Keratinocyte (primary cell): ENCODE measurements at regions not wholly inside any gene's neighbourhood (a gene's known extent, or its start where the extent isn't known, plus 50 kb on each side); places are given as distances from the start of the nearest gene placed in this dataset.

Experiments used
- DNase-seq: peaks from one replicate; pipeline ENCODE4 v3.0.0-alpha.2; 2011; ENCODE audit warnings: low read depth, missing footprints, low spot score
- FAIRE-seq: peaks from 2 replicates; lab custom pipeline; 2011; peaks lifted over from hg19 to GRCh38; lab: Jason Lieb, UNC
- H2AFZ ChIP-seq: 2 replicates; pipeline ENCODE4 v1.6.0; 2012; ENCODE audit warnings: low read length, control low read depth, inconsistent platforms; ENCODE audit not compliant: control insufficient read depth
- H3K27ac ChIP-seq: 2 replicates; pipeline ENCODE4 v1.5.1; 2011; ENCODE audit warnings: low read length; ENCODE audit not compliant: control insufficient read depth, insufficient read depth
- H3K27me3 ChIP-seq: 3 replicates; pipeline ENCODE4 v1.6.0; 2011; ENCODE audit warnings: low read length; ENCODE audit not compliant: control insufficient read depth, insufficient read depth; ENCODE audit errors: extremely low read depth
- H3K36me3 ChIP-seq, 2 experiments: 2 replicates in 1 of 2; 3 replicates in 1 of 2; pipeline ENCODE4 v1.5.1; 2011; ENCODE audit warnings: low read length in 2 of 2, mild to moderate bottlenecking in 1 of 2; ENCODE audit not compliant: control insufficient read depth in 2 of 2, insufficient read depth in 2 of 2; ENCODE audit errors: extremely low read depth in 1 of 2
- H3K4me1 ChIP-seq: 3 replicates; pipeline ENCODE4 v1.5.1; 2011; ENCODE audit warnings: low read length; ENCODE audit not compliant: control insufficient read depth, insufficient read depth; ENCODE audit errors: extremely low read depth
- H3K4me2 ChIP-seq: 3 replicates; pipeline ENCODE4 v1.6.0; 2011; ENCODE audit warnings: low read depth, low read length; ENCODE audit not compliant: control insufficient read depth, insufficient read depth; ENCODE audit errors: extremely low read depth
- H3K4me3 ChIP-seq, 3 experiments: fragments of 200-600 bp in 1 of 3; sonication (generic) in 1 of 3; 2 replicates in 2 of 3; 3 replicates in 1 of 3; pipeline ENCODE4 v1.5.1; 2011 to 2016; ENCODE audit warnings: low read length in 3 of 3, mild to moderate bottlenecking in 3 of 3, control low read depth in 2 of 3, inconsistent platforms in 1 of 3, low read depth in 1 of 3, mixed read lengths in 1 of 3, mixed run types in 1 of 3, moderate library complexity in 1 of 3; ENCODE audit not compliant: control insufficient read depth in 2 of 3, insufficient read depth in 2 of 3; ENCODE audit errors: extremely low read depth in 1 of 3
- H3K79me2 ChIP-seq: 2 replicates; pipeline ENCODE4 v1.6.0; 2012; ENCODE audit warnings: low read length; ENCODE audit not compliant: control insufficient read depth, insufficient read depth
- H3K9ac ChIP-seq: 3 replicates; pipeline ENCODE4 v1.6.0; 2011; ENCODE audit warnings: low read length; ENCODE audit not compliant: control insufficient read depth, insufficient read depth; ENCODE audit errors: extremely low read depth
- H3K9me1 ChIP-seq: 3 replicates; pipeline ENCODE4 v1.6.0; 2011; ENCODE audit warnings: low read length; ENCODE audit not compliant: control insufficient read depth, insufficient read depth; ENCODE audit errors: extremely low read depth
- H3K9me3 ChIP-seq: 2 replicates; pipeline ENCODE4 v1.5.1; 2012; ENCODE audit warnings: low read depth, low read length; ENCODE audit not compliant: control insufficient read depth
- H4K20me1 ChIP-seq: 3 replicates; pipeline ENCODE4 v1.6.0; 2011; ENCODE audit warnings: low read length; ENCODE audit not compliant: control insufficient read depth, insufficient read depth; ENCODE audit errors: extremely low read depth
- EZH2 ChIP-seq: IDR thresholded peaks from one replicate; pipeline ENCODE4 v1.6.1; 2012; ENCODE audit warnings: inconsistent platforms, mild to moderate bottlenecking, low read length, moderate library complexity
- dilution Hi-C: fragments of 300-500 bp; cut with MboI; formaldehyde crosslinking; loops from one replicate; pipeline ENCODE4 v1.7.0; 2020; ENCODE audit warnings: low sequenced_read_pairs; ENCODE audit not compliant: extremely low pct_ligation_motif_present
- TF ChIP-seq, protein P1 (sequence below), 3 experiments: IDR thresholded peaks in 1 of 3; conservative IDR thresholded peaks in 1 of 3; optimal IDR thresholded peaks in 1 of 3; 2 replicates in 2 of 3; 3 replicates in 1 of 3; pipeline versions ENCODE3 to v1.5.1; 2011; ENCODE audit warnings: low read length in 3 of 3, mild to moderate bottlenecking in 3 of 3, moderate library complexity in 2 of 3, control low read depth in 1 of 3, inconsistent platforms in 1 of 3; ENCODE audit not compliant: insufficient read depth in 2 of 3; ENCODE audit errors: extremely low read depth in 1 of 3

DNA sequence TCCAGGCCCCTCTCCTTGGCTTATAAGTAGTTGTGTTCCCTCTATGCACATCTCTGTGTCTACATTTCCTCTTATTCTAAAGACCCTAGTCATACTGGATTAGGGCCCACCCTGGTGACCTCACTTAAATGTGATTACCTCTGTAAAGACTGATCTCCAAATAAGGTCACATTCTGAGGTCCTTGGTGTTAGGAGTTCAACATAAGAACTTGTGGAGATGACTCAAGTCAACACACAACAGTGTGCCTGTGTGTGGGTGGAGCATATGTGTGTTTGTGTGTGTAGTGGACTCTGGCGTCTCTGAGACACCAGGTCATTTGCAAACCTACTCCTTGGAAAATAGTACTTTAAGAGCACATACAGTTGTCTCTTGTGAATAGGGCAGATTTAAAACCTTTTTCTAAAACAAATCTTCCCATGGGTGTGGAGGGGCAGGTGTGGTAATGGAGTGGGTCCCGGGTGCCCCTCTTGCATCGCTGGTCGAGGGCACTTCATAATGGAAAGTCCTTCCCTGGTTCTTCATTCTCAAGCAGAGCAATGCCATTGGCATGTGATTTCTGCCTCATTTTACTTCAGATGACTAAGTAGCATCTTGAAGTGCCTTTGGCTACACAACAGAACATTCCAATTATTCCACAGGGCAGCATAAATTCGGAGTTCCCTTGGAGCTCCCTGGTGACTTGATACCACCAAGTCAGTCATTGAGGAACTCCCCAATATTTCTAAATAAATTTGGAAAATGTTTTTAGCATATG, 84.4 kb downstream of the C9orf152 start:
- peaks cover 24% of the 10 kb centered on the region for H3K4me1 ChIP-seq
- dilution Hi-C loops = no loop called here
- H3K36me3 ChIP-seq = peaks cover 6% of the 10 kb centered on the region in 2 experiments
- H3K27ac ChIP-seq = peak overlapping the region; percentile 10
- peaks cover 97% of the 10 kb centered on the region for H3K79me2 ChIP-seq
- no peak overlapping the region for H3K9ac ChIP-seq
- no peak overlapping the region for H2AFZ ChIP-seq
- peaks cover 7% of the 10 kb centered on the region for H3K9me1 ChIP-seq
- H3K4me3 ChIP-seq = no peak overlapping the region
- H3K9me3 ChIP-seq = no peaks in the 10 kb centered on the region
- H3K4me2 ChIP-seq = no peak overlapping the region
- H4K20me1 ChIP-seq = peaks cover 15% of the 10 kb centered on the region
- no peak for TF ChIP-seq EZH2
- TF ChIP-seq, protein P1, sequence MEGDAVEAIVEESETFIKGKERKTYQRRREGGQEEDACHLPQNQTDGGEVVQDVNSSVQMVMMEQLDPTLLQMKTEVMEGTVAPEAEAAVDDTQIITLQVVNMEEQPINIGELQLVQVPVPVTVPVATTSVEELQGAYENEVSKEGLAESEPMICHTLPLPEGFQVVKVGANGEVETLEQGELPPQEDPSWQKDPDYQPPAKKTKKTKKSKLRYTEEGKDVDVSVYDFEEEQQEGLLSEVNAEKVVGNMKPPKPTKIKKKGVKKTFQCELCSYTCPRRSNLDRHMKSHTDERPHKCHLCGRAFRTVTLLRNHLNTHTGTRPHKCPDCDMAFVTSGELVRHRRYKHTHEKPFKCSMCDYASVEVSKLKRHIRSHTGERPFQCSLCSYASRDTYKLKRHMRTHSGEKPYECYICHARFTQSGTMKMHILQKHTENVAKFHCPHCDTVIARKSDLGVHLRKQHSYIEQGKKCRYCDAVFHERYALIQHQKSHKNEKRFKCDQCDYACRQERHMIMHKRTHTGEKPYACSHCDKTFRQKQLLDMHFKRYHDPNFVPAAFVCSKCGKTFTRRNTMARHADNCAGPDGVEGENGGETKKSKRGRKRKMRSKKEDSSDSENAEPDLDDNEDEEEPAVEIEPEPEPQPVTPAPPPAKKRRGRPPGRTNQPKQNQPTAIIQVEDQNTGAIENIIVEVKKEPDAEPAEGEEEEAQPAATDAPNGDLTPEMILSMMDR (optimal IDR thresholded peaks at IDR 0.05 in 1 of 3, IDR thresholded peaks at IDR 0.05 in 1 of 3, conservative IDR thresholded peaks at IDR 0.05 in 1 of 3; ENCODE audit: extremely low read depth in 1 of 3, insufficient read depth in 2 of 3, low read length in 3 of 3) = no peak
- no peaks in the 10 kb centered on the region for H3K27me3 ChIP-seq
- no peak for FAIRE-seq
- DNase-seq = no peak

DNA sequence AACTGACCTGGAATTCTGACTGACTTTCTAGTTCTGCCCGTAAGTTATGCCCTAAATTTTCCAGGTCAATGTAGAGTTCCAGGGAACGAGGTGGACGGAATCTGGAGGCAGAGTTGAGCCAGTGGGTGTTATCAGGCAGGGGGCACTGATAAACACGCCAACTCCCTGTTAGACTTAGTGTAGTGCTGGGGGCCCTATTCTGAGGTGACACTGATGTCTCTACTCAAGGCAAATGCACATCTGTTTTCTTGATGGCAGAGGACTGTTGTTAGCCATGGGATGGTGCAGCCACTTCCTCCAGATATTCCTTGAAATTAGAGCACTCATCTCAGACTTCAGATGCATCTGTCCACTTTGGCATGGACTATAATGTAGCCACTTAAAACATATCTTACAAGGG, 83.5 kb downstream of the C9orf152 start:
- Histone ChIP-seq H2AFZ (no peak overlapping the region), H4K20me1 (peaks cover 15% of the 10 kb centered on the region), H3K9ac (no peak overlapping the region), H3K27ac (no peak overlapping the region), H3K4me3 (no peak overlapping the region), H3K9me3 (no peaks in the 10 kb centered on the region), H3K79me2 (peaks cover 99% of the 10 kb centered on the region), H3K9me1 (peaks cover 9% of the 10 kb centered on the region), H3K4me2 (no peak overlapping the region), H3K27me3 (no peaks in the 10 kb centered on the region), H3K4me1 (peaks cover 24% of the 10 kb centered on the region), H3K36me3 (peaks cover 6% of the 10 kb centered on the region in 2 experiments)
- dilution Hi-C loops = no loop called here
- no peak for FAIRE-seq
- TF ChIP-seq, protein P1 (optimal IDR thresholded peaks at IDR 0.05 in 1 of 3, IDR thresholded peaks at IDR 0.05 in 1 of 3, conservative IDR thresholded peaks at IDR 0.05 in 1 of 3; ENCODE audit: extremely low read depth in 1 of 3, insufficient read depth in 2 of 3, low read length in 3 of 3) = no peak
- TF ChIP-seq EZH2 = no peak
- DNase-seq = no peak
